SK-N-SH treated with all-trans-retinoic acid at 6 μM for 48 hours (cell line): ENCODE measurements at regions not wholly inside any gene's neighbourhood (a gene's known extent, or its start where the extent isn't known, plus 50 kb on each side); places are given as distances from the start of the nearest gene placed in this dataset.

Experiments
- ARNTL ChIP-seq: fragments of 450-650 bp; formaldehyde crosslinking; IDR thresholded peaks from 2 replicates; pipeline ENCODE4 v1.5.0; 2020; ENCODE audit warnings: low read depth, mild to moderate bottlenecking, moderate library complexity, borderline replicate concordance
- CSDC2 ChIP-seq: fragments of 250-450 bp; sonication (Bioruptor Pico); IDR thresholded peaks from 2 replicates; pipeline ENCODE4 v1.5.0; 2020; ENCODE audit warnings: mild to moderate bottlenecking, moderate library complexity
- ESRRG ChIP-seq: fragments of 250-450 bp; sonication (Bioruptor Pico); IDR thresholded peaks from 2 replicates; pipeline ENCODE4 v1.6.1; 2021; ENCODE audit warnings: mild to moderate bottlenecking
- ISL1 ChIP-seq: fragments of 250-450 bp; sonication (Bioruptor Pico); IDR thresholded peaks from 2 replicates; pipeline ENCODE4 v2.1.2; 2022; ENCODE audit warnings: mild to moderate bottlenecking, moderate library complexity
- PPARA ChIP-seq: fragments of 250-450 bp; sonication (Bioruptor Pico); IDR thresholded peaks from 2 replicates; pipeline ENCODE4 v1.5.0; 2020; ENCODE audit warnings: mild to moderate bottlenecking, borderline replicate concordance
- RARB ChIP-seq: fragments of 250-450 bp; sonication (Bioruptor Pico); IDR thresholded peaks from 2 replicates; pipeline ENCODE4 v1.8.0; 2021; ENCODE audit warnings: mild to moderate bottlenecking, moderate library complexity
- SNAI2 ChIP-seq: fragments of 250-450 bp; sonication (Bioruptor Pico); IDR thresholded peaks from 2 replicates; pipeline ENCODE4 v1.5.0; 2020; ENCODE audit warnings: mild to moderate bottlenecking, moderate library complexity
- TOX ChIP-seq: fragments of 250-450 bp; sonication (Bioruptor Pico); IDR thresholded peaks from 2 replicates; pipeline ENCODE4 v1.8.0; 2021; ENCODE audit warnings: mild to moderate bottlenecking, moderate library complexity, borderline replicate concordance
- ZFP3 ChIP-seq: fragments of 250-450 bp; sonication (Bioruptor Pico); IDR thresholded peaks from 2 replicates; pipeline ENCODE4 v1.5.0; 2020; ENCODE audit warnings: mild to moderate bottlenecking, moderate library complexity
- ZFP30 ChIP-seq: fragments of 450-650 bp; formaldehyde crosslinking; IDR thresholded peaks from 2 replicates; pipeline ENCODE4 v1.5.0; 2022; ENCODE audit warnings: mild to moderate bottlenecking, moderate library complexity
- TF ChIP-seq, protein P1 (sequence below): fragments of 250-450 bp; sonication (Bioruptor Pico); IDR thresholded peaks from 2 replicates; pipeline ENCODE4 v1.5.1; 2020; ENCODE audit warnings: low read depth, mild to moderate bottlenecking, moderate library complexity
- TF ChIP-seq, protein P2 (sequence below): fragments of 250-450 bp; sonication (Bioruptor Pico); IDR thresholded peaks from 2 replicates; pipeline ENCODE4 v1.8.0; 2020; ENCODE audit warnings: mild to moderate bottlenecking, moderate library complexity, borderline replicate concordance
- TF ChIP-seq, protein P3 (sequence below): fragments of 250-450 bp; sonication (Bioruptor Pico); IDR thresholded peaks from 2 replicates; pipeline ENCODE4 v1.5.0; 2020; ENCODE audit warnings: mild to moderate bottlenecking, moderate library complexity
- TF ChIP-seq, protein P4 (sequence below): fragments of 250-450 bp; sonication (Bioruptor Pico); IDR thresholded peaks from 2 replicates; pipeline ENCODE4 v1.5.1; 2021; ENCODE audit warnings: mild to moderate bottlenecking, moderate library complexity

DNA sequence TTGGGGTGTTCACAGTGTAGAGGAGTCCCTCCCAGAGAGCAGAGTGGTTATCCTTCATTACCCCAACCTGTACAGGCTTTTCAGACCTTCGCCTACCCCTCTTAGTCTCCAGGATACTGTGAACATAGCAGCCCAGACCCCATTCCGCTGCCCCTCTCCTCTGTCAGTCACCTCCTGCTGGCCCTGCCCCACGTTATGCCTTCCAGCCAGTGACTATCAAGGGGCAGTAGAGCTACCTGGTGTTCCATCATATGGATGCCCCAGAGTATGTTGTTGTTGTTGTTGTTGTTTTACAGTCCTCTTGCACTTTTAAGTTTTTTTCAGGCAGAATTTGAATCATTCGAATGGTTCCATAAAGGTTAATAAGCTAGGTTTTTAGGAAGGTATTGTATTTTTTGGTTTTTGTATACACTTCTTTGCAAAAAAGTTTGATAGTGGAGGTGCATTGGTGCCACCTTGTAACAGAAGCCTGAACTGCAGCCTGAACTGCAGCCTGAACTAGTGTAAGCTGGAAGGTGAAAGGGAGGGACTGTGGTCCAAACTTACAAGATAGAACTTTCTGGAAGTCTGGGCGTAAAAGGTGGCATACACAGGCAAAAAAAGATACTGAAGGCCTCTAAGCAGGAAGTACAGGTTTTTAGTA lies 101.4 kb upstream of the RAB40AL start:
- TF ChIP-seq, protein P1, sequence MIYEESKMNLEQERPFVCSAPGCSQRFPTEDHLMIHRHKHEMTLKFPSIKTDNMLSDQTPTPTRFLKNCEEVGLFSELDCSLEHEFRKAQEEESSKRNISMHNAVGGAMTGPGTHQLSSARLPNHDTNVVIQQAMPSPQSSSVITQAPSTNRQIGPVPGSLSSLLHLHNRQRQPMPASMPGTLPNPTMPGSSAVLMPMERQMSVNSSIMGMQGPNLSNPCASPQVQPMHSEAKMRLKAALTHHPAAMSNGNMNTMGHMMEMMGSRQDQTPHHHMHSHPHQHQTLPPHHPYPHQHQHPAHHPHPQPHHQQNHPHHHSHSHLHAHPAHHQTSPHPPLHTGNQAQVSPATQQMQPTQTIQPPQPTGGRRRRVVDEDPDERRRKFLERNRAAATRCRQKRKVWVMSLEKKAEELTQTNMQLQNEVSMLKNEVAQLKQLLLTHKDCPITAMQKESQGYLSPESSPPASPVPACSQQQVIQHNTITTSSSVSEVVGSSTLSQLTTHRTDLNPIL (CRISPR knock-in tag): no peak
- TF ChIP-seq SNAI2 (CRISPR knock-in tag) (no peak), RARB (CRISPR knock-in tag) (no peak), TOX (CRISPR knock-in tag) (no peak), PPARA (no peak), CSDC2 (CRISPR knock-in tag) (no peak), ZFP30 (no peak), ZFP3 (CRISPR knock-in tag) (no peak), ISL1 (CRISPR knock-in tag) (no peak), ARNTL (CRISPR knock-in tag) (no peak), ESRRG (no peak)
- TF ChIP-seq, protein P2, sequence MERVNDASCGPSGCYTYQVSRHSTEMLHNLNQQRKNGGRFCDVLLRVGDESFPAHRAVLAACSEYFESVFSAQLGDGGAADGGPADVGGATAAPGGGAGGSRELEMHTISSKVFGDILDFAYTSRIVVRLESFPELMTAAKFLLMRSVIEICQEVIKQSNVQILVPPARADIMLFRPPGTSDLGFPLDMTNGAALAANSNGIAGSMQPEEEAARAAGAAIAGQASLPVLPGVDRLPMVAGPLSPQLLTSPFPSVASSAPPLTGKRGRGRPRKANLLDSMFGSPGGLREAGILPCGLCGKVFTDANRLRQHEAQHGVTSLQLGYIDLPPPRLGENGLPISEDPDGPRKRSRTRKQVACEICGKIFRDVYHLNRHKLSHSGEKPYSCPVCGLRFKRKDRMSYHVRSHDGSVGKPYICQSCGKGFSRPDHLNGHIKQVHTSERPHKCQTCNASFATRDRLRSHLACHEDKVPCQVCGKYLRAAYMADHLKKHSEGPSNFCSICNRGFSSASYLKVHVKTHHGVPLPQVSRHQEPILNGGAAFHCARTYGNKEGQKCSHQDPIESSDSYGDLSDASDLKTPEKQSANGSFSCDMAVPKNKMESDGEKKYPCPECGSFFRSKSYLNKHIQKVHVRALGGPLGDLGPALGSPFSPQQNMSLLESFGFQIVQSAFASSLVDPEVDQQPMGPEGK (CRISPR knock-in tag): no peak
- TF ChIP-seq, protein P3, sequence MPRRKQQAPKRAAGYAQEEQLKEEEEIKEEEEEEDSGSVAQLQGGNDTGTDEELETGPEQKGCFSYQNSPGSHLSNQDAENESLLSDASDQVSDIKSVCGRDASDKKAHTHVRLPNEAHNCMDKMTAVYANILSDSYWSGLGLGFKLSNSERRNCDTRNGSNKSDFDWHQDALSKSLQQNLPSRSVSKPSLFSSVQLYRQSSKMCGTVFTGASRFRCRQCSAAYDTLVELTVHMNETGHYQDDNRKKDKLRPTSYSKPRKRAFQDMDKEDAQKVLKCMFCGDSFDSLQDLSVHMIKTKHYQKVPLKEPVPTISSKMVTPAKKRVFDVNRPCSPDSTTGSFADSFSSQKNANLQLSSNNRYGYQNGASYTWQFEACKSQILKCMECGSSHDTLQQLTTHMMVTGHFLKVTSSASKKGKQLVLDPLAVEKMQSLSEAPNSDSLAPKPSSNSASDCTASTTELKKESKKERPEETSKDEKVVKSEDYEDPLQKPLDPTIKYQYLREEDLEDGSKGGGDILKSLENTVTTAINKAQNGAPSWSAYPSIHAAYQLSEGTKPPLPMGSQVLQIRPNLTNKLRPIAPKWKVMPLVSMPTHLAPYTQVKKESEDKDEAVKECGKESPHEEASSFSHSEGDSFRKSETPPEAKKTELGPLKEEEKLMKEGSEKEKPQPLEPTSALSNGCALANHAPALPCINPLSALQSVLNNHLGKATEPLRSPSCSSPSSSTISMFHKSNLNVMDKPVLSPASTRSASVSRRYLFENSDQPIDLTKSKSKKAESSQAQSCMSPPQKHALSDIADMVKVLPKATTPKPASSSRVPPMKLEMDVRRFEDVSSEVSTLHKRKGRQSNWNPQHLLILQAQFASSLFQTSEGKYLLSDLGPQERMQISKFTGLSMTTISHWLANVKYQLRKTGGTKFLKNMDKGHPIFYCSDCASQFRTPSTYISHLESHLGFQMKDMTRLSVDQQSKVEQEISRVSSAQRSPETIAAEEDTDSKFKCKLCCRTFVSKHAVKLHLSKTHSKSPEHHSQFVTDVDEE: no peak
- TF ChIP-seq, protein P4, sequence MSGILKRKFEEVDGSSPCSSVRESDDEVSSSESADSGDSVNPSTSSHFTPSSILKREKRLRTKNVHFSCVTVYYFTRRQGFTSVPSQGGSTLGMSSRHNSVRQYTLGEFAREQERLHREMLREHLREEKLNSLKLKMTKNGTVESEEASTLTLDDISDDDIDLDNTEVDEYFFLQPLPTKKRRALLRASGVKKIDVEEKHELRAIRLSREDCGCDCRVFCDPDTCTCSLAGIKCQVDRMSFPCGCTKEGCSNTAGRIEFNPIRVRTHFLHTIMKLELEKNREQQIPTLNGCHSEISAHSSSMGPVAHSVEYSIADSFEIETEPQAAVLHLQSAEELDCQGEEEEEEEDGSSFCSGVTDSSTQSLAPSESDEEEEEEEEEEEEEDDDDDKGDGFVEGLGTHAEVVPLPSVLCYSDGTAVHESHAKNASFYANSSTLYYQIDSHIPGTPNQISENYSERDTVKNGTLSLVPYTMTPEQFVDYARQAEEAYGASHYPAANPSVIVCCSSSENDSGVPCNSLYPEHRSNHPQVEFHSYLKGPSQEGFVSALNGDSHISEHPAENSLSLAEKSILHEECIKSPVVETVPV: no peak
